Colonic mucosa (tissue), 4 donors: ENCODE measurements at regions not wholly inside any gene's neighbourhood (a gene's known extent, or its start where the extent isn't known, plus 50 kb on each side); places are given as distances from the start of the nearest gene placed in this dataset.

ENCODE experiments used
- DNase-seq: peaks from one replicate; pipeline ENCODE4 v3.0.0-alpha.2; 2020
- H3K27ac ChIP-seq: fragments of 200-600 bp; one replicate; pipeline ENCODE4 v1.8.0; 2021
- H3K27me3 ChIP-seq: fragments of 200-600 bp; one replicate; pipeline ENCODE4 v1.8.0; 2021
- H3K36me3 ChIP-seq: fragments of 200-600 bp; one replicate; pipeline ENCODE4 v1.8.0; 2021
- H3K4me1 ChIP-seq: fragments of 200-600 bp; one replicate; pipeline ENCODE4 v1.8.0; 2021; ENCODE audit warnings: mild to moderate bottlenecking
- H3K4me3 ChIP-seq: fragments of 200-600 bp; one replicate; pipeline ENCODE4 v1.8.0; 2021
- H3K9ac ChIP-seq, 2 donors: one replicate each; pipeline ENCODE4 v1.7.0; 2013; ENCODE audit warnings: control low read depth in 2 of 2, low read depth in 2 of 2, low read length in 2 of 2
- H3K9me3 ChIP-seq: fragments of 200-600 bp; one replicate; pipeline ENCODE4 v1.8.0; 2021
- intact Hi-C: fragments of 100-400 bp; cut with DNase I; formaldehyde crosslinking; loops from one replicate; pipeline ENCODE4 v1.14.1; 2022
- TF ChIP-seq, protein P1 (sequence below): fragments of 200-600 bp; IDR thresholded peaks from one replicate; pipeline ENCODE4 v1.8.0; 2022; ENCODE audit warnings: antibody characterized with exemption, mild to moderate bottlenecking
- donor health status: healthy.
- donor health status: DM: no; HTN: no; CAD: no.
- donor health status: DM: no; HTN: no; CAD: no.

DNA sequence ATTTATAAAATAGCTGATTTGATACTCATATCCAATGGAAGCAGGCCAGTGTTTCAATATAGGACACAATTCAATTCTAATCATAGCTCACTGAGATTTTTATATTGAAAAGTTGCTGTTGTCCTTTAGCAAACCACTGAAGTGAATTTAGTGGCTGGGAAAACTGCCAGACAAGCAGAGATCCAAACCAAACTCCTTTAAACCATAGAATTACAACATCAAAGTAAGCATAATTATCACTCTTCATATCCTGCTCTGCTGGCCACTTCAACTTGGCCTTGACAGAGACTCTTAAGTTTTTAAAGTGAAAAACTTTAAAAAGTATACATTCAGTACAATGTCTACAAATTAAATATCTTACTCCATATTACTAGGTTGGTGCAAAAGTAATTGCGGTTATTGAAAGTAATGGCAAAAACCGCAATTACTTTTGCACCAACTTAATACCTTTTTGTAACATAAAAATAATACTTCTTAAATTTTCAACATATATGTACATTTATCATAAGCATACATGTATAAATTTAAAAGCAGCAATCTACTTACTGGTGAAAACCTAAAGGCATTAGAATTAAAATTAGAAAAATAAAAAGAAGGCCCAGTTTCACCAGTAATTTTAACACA is 433.0 kb downstream of the PCDH10 start:
- TF ChIP-seq, protein P1, sequence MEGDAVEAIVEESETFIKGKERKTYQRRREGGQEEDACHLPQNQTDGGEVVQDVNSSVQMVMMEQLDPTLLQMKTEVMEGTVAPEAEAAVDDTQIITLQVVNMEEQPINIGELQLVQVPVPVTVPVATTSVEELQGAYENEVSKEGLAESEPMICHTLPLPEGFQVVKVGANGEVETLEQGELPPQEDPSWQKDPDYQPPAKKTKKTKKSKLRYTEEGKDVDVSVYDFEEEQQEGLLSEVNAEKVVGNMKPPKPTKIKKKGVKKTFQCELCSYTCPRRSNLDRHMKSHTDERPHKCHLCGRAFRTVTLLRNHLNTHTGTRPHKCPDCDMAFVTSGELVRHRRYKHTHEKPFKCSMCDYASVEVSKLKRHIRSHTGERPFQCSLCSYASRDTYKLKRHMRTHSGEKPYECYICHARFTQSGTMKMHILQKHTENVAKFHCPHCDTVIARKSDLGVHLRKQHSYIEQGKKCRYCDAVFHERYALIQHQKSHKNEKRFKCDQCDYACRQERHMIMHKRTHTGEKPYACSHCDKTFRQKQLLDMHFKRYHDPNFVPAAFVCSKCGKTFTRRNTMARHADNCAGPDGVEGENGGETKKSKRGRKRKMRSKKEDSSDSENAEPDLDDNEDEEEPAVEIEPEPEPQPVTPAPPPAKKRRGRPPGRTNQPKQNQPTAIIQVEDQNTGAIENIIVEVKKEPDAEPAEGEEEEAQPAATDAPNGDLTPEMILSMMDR: no peak
- no peaks in the 10 kb centered on the region for H3K4me1 ChIP-seq
- no peak overlapping the region for H3K4me3 ChIP-seq
- H3K9me3 ChIP-seq: peaks cover 3% of the 10 kb centered on the region
- intact Hi-C loops: no loop called here
- no peak overlapping the region for H3K9ac ChIP-seq
- H3K36me3 ChIP-seq: no peaks in the 10 kb centered on the region
- no peak for DNase-seq
- H3K27ac ChIP-seq: no peak overlapping the region
- no peaks in the 10 kb centered on the region for H3K27me3 ChIP-seq

DNA sequence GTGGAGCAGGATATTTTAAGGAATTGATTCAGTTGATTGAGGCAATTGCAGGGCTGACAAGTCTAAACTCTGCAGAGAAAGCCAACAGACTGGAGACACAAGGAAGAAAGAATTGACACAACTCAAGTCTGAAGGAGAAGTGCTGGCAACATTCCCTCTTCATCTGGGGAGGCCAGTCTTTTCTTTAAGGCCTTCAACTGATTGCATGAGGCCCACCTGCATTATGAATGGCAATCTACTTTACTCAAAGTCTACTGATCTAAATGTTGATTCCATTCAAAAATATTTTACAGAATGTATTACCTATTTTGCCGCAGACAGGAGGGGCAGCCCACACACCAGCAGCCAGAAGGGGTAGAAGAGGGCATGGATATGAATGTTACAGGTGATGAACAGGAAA is 425.2 kb downstream of the PCDH10 start:
- Histone ChIP-seq H3K36me3 (no peaks in the 10 kb centered on the region), H3K4me3 (no peak overlapping the region), H3K4me1 (no peaks in the 10 kb centered on the region), H3K27me3 (no peaks in the 10 kb centered on the region), H3K9ac (no peak overlapping the region), H3K9me3 (no peaks in the 10 kb centered on the region), H3K27ac (no peak overlapping the region)
- no peak for DNase-seq
- intact Hi-C loops: no loop called here
- TF ChIP-seq, protein P1: no peak

DNA sequence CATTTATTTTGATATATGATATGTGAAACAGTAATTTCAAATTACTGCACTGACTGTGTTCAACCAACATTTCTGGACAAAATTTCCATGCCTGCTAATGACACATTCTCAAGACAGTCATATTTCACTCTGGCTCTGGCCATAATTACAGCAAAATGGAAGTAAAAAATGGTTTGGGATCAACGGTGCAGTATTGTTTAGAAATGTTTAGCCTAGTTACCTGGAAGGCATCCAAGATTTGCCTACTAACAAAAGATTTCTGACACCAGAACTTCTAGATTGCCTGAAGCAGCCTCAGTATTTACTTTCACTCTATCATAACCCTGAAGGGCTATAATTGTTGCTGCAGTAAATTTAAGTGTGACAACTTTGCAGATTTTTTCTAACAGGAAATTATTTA is 416.3 kb downstream of the PCDH10 start:
- DNase-seq: no peak
- no peaks in the 10 kb centered on the region for H3K36me3 ChIP-seq
- no peaks in the 10 kb centered on the region for H3K9me3 ChIP-seq
- no peaks in the 10 kb centered on the region for H3K4me1 ChIP-seq
- intact Hi-C loops: no loop called here
- H3K27ac ChIP-seq: no peak overlapping the region
- H3K27me3 ChIP-seq: no peaks in the 10 kb centered on the region
- TF ChIP-seq, protein P1: no peak
- H3K4me3 ChIP-seq: no peak overlapping the region
- H3K9ac ChIP-seq: no peak overlapping the region

DNA sequence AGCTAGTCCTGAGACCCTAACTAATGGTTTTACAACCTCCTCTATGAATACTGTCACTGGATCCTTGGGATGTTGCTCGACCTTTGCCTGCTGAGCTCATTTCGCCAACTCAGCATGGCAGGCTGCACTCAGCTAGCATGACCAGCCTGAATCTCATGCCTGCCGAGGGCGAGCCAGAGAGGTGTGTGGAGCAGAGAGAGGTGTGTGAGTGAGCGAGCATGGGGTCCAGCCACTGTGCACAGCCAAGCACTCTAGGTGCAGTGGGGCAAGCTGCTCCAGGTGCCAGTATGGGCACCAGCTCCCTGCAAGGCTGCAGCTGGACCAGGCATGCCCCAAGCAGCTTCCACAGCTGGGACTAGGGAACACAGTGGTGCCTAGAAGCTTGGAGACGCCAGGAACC is 410.9 kb downstream of the PCDH10 start:
- H3K9ac ChIP-seq: no peak overlapping the region
- H3K4me1 ChIP-seq: no peaks in the 10 kb centered on the region
- no peak overlapping the region for H3K4me3 ChIP-seq
- intact Hi-C loops: no loop called here
- H3K27ac ChIP-seq: no peak overlapping the region
- TF ChIP-seq, protein P1: no peak
- no peaks in the 10 kb centered on the region for H3K9me3 ChIP-seq
- H3K27me3 ChIP-seq: no peaks in the 10 kb centered on the region
- no peaks in the 10 kb centered on the region for H3K36me3 ChIP-seq
- no peak for DNase-seq

DNA sequence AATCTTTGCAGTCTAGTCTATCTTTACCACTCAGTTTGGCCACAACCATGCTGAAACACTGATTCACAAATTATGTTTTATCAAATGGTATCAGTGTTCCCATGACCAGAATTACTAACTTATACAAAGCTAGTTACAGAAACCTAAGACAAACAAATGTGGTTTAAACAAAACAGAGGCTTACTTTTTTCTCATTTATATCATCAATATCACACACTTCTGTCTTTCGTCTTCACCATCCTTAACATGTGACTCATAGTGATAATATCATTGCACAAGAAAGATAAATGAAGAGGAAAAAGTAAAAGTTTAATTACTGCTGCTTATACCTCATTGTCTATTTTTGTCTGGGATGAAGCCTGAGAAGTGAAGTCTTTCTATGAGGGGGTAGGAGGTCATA is 406.6 kb downstream of the PCDH10 start:
- no peak overlapping the region for H3K4me3 ChIP-seq
- H3K36me3 ChIP-seq: no peaks in the 10 kb centered on the region
- TF ChIP-seq, protein P1: no peak
- intact Hi-C loops: no loop called here
- no peak overlapping the region for H3K9ac ChIP-seq
- no peaks in the 10 kb centered on the region for H3K4me1 ChIP-seq
- H3K27ac ChIP-seq: no peak overlapping the region
- H3K9me3 ChIP-seq: no peaks in the 10 kb centered on the region
- DNase-seq: no peak
- no peaks in the 10 kb centered on the region for H3K27me3 ChIP-seq
